Suprapubic skin (tissue), 3 donors: ENCODE measurements at regions not wholly inside any gene's neighbourhood (a gene's known extent, or its start where the extent isn't known, plus 50 kb on each side); places are given as distances from the start of the nearest gene placed in this dataset.

Source experiments
- POLR2A ChIP-seq, 2 donors: fragments of 450-650 bp; IDR thresholded peaks; one replicate each; pipeline ENCODE4 v1.6.1; 2017; ENCODE audit warnings: antibody characterized with exemption in 2 of 2, mild to moderate bottlenecking in 2 of 2, moderate library complexity in 2 of 2
- TF ChIP-seq, protein P1 (sequence below), 2 donors: fragments of 200-600 bp in 1 of 2; fragments of 450-650 bp in 1 of 2; sonication (generic) in 1 of 2; IDR thresholded peaks; one replicate each; pipeline ENCODE4 v1.5.1; 2016 to 2019; ENCODE audit warnings: antibody characterized with exemption in 2 of 2, mild to moderate bottlenecking in 1 of 2, moderate library complexity in 1 of 2

DNA sequence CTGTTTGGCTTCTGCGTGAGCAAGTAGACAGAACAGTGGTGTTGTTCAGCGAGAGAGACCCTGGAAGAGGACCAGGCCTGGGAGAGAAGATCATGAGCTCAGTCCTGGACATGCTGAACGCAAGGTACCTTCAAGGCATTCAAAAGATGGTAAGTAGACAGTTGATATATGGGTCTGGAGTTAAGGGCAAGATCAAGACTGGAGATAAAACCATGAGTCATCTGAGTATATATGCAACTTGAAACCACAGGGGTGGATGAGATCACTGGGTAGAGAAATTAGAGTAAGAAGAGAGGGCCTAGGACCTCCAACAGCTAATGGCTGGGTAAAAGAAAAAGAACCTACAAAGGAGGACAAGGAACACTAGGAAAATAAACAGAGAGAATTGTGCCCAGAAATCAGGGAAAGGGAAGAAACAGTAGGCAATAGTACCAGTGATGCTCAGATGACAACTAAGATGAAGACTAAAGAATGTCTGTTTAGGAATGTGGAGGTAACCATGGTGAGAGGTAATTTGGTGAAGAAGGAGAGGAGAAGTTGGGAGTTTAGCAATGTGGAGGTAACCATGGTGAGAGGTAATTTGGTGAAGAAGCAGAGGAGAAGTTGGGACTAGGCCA, 343.2 kb upstream of the ADAMTS9 start:
- TF ChIP-seq, protein P1, sequence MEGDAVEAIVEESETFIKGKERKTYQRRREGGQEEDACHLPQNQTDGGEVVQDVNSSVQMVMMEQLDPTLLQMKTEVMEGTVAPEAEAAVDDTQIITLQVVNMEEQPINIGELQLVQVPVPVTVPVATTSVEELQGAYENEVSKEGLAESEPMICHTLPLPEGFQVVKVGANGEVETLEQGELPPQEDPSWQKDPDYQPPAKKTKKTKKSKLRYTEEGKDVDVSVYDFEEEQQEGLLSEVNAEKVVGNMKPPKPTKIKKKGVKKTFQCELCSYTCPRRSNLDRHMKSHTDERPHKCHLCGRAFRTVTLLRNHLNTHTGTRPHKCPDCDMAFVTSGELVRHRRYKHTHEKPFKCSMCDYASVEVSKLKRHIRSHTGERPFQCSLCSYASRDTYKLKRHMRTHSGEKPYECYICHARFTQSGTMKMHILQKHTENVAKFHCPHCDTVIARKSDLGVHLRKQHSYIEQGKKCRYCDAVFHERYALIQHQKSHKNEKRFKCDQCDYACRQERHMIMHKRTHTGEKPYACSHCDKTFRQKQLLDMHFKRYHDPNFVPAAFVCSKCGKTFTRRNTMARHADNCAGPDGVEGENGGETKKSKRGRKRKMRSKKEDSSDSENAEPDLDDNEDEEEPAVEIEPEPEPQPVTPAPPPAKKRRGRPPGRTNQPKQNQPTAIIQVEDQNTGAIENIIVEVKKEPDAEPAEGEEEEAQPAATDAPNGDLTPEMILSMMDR (IDR thresholded peaks at IDR 0.05), result no peak
- no peak for TF ChIP-seq POLR2A (IDR thresholded peaks at IDR 0.05)
